ENCODE measurements at regions not wholly inside any gene's neighbourhood (a gene's known extent, or its start where the extent isn't known, plus 50 kb on each side); places are given as distances from the start of the nearest gene placed in this dataset.
"Not testable (repeated sequence)": the region's sequence is repeated elsewhere in the genome, so short reads cannot be mapped to it uniquely, and the experiment has no call there.

DNA sequence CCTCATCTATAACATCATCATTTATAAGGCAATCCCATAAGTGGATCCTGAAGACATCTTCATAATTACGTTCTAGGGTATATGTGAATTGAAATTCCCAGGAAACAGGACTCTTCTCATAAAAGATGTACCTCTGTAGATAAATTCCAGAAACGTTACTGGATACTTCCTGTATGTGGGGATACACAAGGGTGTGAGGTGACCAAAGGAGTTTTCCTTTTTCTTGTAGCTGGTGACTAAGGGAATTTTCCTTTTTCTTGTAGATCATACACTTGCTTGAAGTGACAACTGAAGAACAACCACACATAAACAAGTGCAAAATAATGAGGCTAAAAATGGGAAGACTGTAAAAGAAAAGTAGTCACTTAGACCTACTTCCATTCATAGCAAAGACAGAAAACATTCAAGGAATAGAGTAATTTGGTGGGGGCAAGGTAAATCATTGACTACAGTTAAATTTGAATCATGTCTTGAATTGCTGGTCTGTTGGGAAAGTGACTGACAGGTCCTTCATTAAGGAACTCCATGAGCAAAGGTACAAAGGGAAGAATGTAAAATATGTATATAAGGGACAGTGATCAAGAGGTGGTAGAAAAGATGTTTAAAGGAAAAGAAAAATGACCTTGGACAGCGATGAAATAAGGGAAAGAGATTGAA is 53.2 kb upstream of the UBE2E3 start:
- no peak for FAIRE-seq

DNA sequence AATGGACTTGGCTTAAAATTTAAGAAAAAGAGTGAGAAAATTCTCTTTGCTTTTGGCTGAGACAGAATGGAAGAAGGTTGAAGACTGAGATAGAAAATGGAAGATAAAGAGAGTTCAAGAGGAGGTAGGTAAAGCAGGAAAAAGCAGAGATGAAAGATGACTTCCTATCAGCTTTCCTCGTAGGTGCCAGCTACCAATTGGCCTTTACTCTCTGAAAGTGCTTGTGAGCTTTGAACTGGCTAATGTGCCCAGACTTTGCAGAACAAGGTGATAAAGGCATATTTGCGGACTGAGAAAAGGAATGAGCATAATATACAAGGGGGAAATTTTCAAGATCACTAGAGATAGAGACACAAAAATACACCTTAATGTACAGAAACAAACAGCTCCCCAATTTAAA is 54.7 kb upstream of the UBE2E3 start:
- no peak for FAIRE-seq

More for the DNA sequence above, 53.2 kb upstream of the UBE2E3 start:
- no peak for DNase-seq (ENCODE audit: extremely low spot score, insufficient read length, low read depth)

DNA sequence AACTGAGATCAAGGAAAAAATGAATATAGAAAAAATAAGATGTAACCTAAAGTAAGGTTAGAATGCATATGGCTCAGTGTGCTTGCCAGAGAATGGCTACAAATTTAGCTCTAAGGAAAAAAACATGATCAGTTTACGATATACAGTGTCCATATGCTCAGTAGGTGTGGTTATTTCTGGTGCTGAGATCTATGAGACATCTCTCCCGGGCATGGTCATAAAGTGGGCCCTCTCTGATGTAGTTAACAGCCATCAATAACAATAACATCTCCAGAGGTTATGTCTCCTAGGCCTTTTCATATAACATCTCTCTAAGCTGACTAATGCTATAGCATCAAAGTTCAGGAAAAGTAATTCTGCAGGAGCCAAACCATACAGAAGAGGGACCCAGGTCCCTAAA is 56.3 kb upstream of the UBE2E3 start:
- FAIRE-seq: no peak
- no peak for DNase-seq (ENCODE audit: extremely low spot score, insufficient read length, low read depth)

More for the DNA sequence above, 54.7 kb upstream of the UBE2E3 start:
- no peak for DNase-seq (ENCODE audit: extremely low spot score, insufficient read length, low read depth)

- FAIRE-seq: no peak
- no peak for DNase-seq (ENCODE audit: extremely low spot score, insufficient read length, low read depth)
Measured at GRCh38 chr2:180910831-180911665, 69.4 kb upstream of the UBE2E3 start.

DNA sequence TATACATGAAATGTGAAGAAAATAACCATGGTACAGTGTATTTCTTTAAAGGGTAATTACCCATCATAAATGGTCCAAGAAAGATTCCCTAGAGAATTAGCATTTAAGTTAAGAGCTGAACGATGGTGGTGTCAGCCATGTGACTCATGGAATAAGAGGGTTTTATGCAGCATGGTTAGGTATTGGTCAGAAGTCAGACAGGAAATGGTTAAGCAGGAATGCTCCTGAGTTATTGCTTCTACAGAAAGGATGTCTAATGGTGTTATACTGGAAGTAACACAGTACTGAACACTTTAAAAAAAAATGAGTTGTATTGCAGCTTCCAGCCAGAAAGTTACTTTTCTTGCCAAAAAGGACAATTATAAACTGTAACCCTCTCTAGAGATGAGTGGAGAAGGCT is 72.7 kb upstream of the UBE2E3 start:
- DNase-seq (ENCODE audit: extremely low spot score, insufficient read length, low read depth) (no peak), FAIRE-seq (no peak)

DNA sequence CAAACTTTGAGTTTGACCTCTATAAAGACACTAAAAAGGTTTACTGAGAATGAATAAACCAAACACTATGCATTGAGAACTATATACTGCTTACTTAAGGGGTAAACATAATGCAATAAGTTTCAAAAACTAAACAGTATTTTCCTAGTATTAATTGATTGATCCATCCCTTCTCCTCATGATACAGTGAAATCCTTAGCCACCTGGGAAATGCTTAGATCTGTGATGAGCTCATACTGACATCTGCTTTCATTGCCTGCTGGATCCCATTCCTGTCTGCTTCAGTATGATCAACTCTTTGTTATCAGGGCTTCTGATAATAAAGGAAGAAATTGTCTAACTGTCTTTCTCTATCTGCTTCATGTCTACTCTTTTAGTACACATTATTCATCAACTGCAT is 74.9 kb upstream of the UBE2E3 start:
- DNase-seq (ENCODE audit: extremely low spot score, insufficient read length, low read depth): no peak
- FAIRE-seq: no peak

- no peak for FAIRE-seq
- no peak for DNase-seq (ENCODE audit: extremely low spot score, insufficient read length, low read depth)
Measured at GRCh38 chr2:180905002-180905401, 75.4 kb upstream of the UBE2E3 start.

GRCh38 chr2:180901331-180901730 is 79.1 kb upstream of the UBE2E3 start:
- FAIRE-seq (no peak), DNase-seq (ENCODE audit: extremely low spot score, insufficient read length, low read depth) (no peak)

- FAIRE-seq: no peak
Measured at GRCh38 chr2:180893752-180894151, 86.7 kb upstream of the UBE2E3 start.

DNA sequence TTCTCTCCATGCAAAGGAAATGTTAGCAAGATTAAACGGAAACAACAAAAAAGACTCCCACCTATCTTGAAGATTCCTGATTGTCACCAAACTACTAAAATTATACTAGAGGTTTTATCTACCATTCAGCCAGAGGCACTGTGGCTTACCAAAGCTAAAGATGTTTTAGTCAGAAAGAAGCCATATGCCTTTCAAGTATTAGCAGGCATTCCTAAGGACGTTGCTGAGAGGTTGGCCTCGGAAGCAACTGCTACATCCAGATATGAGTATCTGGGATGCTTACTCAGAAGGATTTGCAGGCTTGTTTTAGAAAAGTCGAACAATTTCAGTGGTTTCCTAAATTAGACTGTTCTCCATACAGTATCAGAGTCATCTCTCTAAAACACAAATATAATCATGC is 88.3 kb upstream of the UBE2E3 start:
- no peak for DNase-seq (ENCODE audit: extremely low spot score, insufficient read length, low read depth)
- FAIRE-seq: no peak

More at GRCh38 chr2:180893752-180894151, 86.7 kb upstream of the UBE2E3 start:
- no peak for DNase-seq (ENCODE audit: extremely low spot score, insufficient read length, low read depth)

DNA sequence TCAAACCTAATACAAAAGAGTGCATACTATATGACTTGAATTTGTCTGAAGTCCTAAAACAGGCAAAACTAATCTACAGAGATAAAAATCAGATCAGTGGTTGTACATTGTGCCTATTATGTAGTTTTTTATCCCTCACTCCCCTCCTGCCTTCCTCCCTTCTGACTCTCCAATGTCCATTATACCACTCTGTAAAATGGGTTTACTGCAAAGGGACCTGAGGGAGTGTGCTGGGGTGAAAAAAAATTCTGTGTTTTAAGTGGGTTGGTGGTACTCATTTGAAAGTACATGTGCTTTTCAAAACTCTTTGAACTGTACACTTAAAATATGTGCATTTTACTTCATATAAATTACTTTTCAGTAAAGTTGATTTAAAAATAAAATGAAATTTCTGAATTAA is 89.0 kb upstream of the UBE2E3 start:
- FAIRE-seq (no peak), DNase-seq (ENCODE audit: extremely low spot score, insufficient read length, low read depth) (no peak)

- FAIRE-seq: no peak
Measured at GRCh38 chr2:180890781-180891180, 89.6 kb upstream of the UBE2E3 start.

GRCh38 chr2:180882959-180883358 is 97.4 kb upstream of the UBE2E3 start:
- FAIRE-seq (no peak), DNase-seq (ENCODE audit: extremely low spot score, insufficient read length, low read depth) (no peak)

More at GRCh38 chr2:180890781-180891180, 89.6 kb upstream of the UBE2E3 start:
- no peak for DNase-seq (ENCODE audit: extremely low spot score, insufficient read length, low read depth)

- no peak for DNase-seq (ENCODE audit: extremely low spot score, insufficient read length, low read depth)
Measured at GRCh38 chr2:180876506-180876905, 103.9 kb upstream of the UBE2E3 start.

GRCh38 chr2:180873219-180873618 is 107.2 kb upstream of the UBE2E3 start:
- FAIRE-seq: no peak
- no peak for DNase-seq (ENCODE audit: extremely low spot score, insufficient read length, low read depth)

More at GRCh38 chr2:180876506-180876905, 103.9 kb upstream of the UBE2E3 start:
- FAIRE-seq: no peak

- FAIRE-seq; DNase-seq (ENCODE audit: extremely low spot score, insufficient read length, low read depth): not testable (repeated sequence)
Measured at GRCh38 chr2:180872781-180873180, 107.6 kb upstream of the UBE2E3 start.

DNA sequence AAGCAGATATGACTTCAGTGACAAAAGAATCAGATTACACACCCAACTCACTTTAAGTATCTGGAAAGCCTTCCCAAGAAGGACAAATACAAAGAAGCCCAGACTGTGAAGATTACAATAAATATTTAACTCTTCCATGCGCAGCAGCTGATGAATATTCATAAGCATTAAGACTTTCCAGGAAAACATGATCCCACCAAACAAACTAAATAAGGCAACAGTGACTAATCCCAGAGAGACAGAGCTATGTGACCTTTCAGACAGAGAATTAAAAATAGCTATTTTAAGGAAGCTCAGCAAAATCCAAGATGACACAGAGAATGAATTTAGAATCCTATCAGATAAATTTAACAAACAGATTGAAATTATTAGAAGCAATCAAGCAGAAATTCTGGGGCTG is 108.2 kb upstream of the UBE2E3 start:
- FAIRE-seq (no peak), DNase-seq (ENCODE audit: extremely low spot score, insufficient read length, low read depth) (no peak)

DNA sequence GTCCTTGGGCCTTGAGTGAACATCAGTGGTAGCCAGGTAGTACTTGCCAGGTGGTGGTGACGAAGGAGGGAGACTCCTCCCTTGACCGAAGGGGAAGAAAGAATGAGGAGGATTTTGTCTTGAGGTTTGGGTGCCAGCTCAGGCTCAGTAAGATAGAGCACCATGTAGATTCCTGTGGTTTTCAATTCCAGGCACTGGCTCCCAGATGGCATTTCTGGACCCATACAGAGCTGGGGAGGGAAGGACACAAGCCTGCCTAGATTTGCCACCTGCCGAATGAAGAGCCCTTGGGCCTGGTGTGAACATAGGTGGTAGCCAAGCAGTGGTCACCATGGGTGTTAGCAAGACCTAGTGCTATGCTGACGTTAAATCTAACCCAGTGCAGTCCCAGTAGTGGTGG is 108.8 kb upstream of the UBE2E3 start:
- DNase-seq (ENCODE audit: extremely low spot score, insufficient read length, low read depth): no peak
- no peak for FAIRE-seq

DNA sequence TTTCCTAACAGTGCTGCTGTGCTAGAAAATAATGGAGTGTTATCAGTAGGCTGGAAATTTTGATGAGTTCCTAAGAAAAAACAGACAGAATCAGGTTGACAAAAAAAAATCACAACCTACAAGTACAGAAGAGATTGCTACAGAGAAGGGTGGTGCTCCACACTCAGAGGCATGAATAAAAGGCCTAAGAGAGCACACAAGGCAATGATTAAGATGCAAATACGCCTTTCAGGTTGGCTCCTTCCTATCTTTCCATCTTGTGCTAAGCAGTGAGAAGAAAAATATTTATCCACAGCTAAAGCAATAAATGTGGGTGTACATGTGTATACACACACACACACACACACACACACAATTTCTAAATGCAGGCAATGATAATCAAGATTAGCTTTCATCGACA is 130.6 kb upstream of the UBE2E3 start:
- FAIRE-seq (no peak), DNase-seq (ENCODE audit: extremely low spot score, insufficient read length, low read depth) (no peak)

DNA sequence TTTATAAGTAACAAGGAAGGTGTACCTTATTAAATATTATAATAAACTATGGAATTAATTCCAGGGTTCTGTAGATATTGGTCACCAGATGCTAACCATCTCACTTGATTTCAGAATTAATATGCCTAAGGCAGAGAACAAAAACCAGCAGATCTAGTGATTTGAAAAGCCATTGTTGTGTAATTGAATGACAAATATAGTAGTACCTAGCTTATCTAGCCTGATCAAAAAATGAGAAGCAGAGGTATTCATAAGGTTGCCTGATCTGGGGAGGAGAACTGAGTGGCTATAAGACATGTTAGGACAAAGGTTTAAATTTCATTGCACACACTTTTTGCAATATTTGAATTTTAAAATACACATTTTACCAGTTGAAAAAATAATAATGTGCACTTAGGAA is 132.0 kb upstream of the UBE2E3 start:
- DNase-seq (ENCODE audit: extremely low spot score, insufficient read length, low read depth): no peak
- FAIRE-seq: no peak

GRCh38 chr2:180846756-180847472 is 133.5 kb upstream of the UBE2E3 start:
- FAIRE-seq (no peak), DNase-seq (ENCODE audit: extremely low spot score, insufficient read length, low read depth) (no peak)
